Retinal pigment epithelial cell (primary cell): ENCODE measurements at regions not wholly inside any gene's neighbourhood (a gene's known extent, or its start where the extent isn't known, plus 50 kb on each side); places are given as distances from the start of the nearest gene placed in this dataset.

Experiments used
- DNase-seq: peaks from one replicate; pipeline ENCODE4 v3.0.0-alpha.2; 2010; ENCODE audit warnings: low read depth
- H3K4me3 ChIP-seq: 2 replicates; pipeline ENCODE4 v1.5.1; 2011; ENCODE audit warnings: mild to moderate bottlenecking, low read length, control low read depth, moderate library complexity
- TF ChIP-seq, protein P1 (sequence below): conservative IDR thresholded peaks from 2 replicates; pipeline ENCODE4 v1.5.1; 2011; ENCODE audit warnings: low read depth, low read length, control low read depth, inconsistent platforms

DNA sequence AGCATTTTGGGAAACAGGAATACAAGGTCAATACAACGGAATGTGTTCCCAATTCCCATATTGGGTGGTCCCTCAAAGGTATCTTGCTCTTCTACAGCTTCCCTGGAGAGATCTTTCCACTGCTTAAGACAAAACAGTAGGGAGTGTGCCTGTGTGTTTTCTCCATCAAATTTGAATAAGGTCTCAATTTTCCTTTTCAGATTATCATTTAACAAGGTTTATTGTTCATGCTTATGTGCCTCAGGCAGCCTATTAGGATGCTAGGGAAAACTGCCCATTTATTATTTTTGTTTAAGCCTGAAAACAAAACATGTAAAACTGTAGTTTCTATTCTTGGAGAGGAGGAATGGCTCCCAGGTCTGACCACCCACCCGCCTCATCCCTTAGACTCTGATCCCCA is 622.7 kb downstream of the LMO4 start:
- H3K4me3 ChIP-seq, result no peak overlapping the region
- DNase-seq, result no peak
- TF ChIP-seq, protein P1, sequence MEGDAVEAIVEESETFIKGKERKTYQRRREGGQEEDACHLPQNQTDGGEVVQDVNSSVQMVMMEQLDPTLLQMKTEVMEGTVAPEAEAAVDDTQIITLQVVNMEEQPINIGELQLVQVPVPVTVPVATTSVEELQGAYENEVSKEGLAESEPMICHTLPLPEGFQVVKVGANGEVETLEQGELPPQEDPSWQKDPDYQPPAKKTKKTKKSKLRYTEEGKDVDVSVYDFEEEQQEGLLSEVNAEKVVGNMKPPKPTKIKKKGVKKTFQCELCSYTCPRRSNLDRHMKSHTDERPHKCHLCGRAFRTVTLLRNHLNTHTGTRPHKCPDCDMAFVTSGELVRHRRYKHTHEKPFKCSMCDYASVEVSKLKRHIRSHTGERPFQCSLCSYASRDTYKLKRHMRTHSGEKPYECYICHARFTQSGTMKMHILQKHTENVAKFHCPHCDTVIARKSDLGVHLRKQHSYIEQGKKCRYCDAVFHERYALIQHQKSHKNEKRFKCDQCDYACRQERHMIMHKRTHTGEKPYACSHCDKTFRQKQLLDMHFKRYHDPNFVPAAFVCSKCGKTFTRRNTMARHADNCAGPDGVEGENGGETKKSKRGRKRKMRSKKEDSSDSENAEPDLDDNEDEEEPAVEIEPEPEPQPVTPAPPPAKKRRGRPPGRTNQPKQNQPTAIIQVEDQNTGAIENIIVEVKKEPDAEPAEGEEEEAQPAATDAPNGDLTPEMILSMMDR, result no peak

DNA sequence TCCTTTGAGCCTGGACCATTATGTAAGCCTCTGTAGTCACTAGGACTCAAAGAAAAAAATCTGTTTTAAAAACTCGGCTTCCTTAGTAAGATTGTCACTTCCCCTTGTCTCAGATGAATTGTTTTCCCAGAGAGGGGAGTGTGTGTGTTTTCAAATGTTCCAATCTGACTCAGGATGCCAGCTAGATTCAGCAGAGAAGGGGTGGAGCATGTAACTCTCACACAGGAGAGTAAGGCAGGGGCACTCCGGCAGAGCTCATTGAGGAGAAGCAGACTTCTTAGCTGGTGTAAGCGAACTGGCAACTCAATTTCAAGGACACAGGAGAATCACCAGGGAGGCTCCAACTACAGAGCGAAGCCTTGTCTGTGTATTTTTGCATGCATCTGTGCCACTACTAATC is 623.2 kb downstream of the LMO4 start:
- TF ChIP-seq, protein P1, result no peak
- DNase-seq, result no peak

DNA sequence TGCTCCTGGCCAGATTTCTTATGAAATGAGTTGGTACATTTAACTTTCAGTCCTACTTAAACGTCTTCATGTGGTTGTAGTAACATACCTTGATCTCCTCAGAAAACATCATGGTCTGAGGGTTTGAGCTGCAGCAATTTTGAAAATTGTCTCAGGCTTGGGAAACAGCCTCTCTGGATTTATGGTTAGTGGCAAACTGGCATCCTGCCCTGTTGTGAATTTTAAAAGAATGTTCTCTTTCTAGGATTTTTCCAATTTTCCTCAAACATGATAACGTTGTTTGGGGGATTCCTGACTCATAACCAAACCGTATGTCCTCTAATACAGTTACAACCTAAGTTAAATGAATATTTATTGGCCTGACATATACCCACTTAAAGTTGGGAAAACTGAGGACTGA is 624.4 kb downstream of the LMO4 start:
- no peak overlapping the region for H3K4me3 ChIP-seq
- DNase-seq, result no peak
- TF ChIP-seq, protein P1, result no peak

More for the DNA sequence above, 623.2 kb downstream of the LMO4 start:
- H3K4me3 ChIP-seq, result no peak overlapping the region

DNA sequence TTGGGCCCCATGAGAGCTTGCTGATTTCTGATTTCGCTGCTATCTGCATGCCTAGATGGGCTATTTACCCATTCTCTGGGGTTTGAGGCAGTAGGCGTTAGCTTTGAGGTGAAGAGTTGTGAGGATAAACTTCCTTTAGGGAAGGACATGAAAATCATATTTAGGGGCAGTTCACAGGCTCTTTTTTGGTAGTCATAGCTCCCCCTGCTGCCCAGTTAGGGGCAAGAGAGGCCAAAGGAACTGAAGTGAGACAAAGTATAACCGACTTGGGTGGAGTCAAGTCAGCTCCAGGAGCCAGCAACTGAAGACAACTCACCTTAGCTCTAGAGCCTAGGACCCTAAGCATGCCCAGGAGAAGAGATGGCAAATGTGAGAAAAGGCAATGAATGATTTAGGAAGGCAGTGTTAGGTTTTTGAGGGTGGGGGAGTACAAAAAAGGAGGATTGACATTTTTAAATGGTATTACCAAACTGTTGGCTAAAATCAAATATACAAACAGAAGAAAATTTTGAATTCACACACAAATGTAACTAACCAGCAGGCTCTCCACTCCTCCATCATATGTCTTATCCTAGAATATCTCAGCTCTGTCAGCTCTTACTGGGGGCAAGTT is 625.2 kb downstream of the LMO4 start:
- H3K4me3 ChIP-seq, result no peak overlapping the region
- DNase-seq, result peak; percentile 57
- TF ChIP-seq, protein P1, result peak; percentile 88

DNA sequence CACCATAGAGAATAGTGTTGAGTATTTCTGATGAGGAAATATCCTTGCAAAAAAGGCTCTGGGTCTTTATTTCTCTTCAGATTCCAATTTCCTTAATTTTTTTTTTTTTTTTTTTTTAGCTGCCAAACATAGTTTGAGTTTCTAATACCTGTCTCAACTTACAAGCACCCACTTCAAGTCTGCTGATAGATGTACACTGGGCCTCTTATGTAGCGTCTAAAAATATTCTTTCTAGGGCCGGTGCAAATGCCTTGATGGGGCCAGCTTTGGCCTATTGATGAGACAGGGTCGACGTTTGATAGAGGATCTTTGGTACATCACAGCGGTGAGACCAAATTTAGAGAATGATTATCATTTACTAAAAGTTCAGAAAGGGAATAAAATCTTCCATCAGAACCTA is 626.4 kb downstream of the LMO4 start:
- DNase-seq, result no peak
- no peak overlapping the region for H3K4me3 ChIP-seq
- TF ChIP-seq, protein P1, result no peak

DNA sequence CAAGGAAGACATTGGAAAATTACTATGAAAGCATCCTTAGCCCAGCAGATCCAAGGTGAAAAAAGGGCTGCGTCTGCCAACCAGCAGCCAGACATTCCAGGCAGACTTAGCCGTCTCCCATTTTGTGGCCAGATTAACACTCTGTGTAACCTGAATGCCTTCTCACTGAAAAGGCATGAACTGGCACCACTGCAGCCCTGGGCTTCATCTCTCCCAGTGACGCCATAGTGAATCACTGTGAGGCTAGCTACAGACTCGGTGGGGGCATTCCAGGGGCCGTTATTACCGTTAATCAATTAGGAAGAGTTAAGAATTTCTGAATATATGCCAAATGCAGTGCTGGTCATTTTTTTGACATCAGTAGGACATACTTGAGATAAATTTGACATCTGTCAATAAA is 627.4 kb downstream of the LMO4 start:
- H3K4me3 ChIP-seq, result no peak overlapping the region
- TF ChIP-seq, protein P1, result no peak
- peak; percentile 98 for DNase-seq

DNA sequence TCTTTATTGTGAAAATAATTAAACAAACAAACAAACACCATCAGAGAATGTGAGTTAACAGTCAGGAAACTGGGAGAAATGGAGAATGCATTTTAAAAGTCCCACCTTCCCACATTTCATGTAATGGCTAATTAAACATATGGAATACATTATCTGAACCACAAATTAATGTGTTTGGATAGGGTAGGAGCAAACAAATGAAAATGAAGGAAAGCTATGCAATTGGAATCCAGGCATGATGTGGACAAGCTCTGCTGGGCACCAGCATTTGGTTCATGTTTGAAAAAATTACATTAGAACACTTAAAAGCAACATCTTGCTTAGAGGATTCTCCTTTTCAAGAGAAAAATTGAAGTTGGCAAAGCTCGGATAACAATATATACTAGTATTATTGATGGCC is 628.1 kb downstream of the LMO4 start:
- DNase-seq, result no peak
- TF ChIP-seq, protein P1, result no peak

More for the DNA sequence above, 628.1 kb downstream of the LMO4 start:
- no peak overlapping the region for H3K4me3 ChIP-seq
